Mucosa of descending colon (tissue), 3 donors: ENCODE measurements at regions not wholly inside any gene's neighbourhood (a gene's known extent, or its start where the extent isn't known, plus 50 kb on each side); places are given as distances from the start of the nearest gene placed in this dataset.

Experiments used
- ATAC-seq: fragments of 200-7000 bp; cut with Tn5 transposase; one replicate; pipeline ENCODE4 v1.9.1; 2020; ENCODE audit warnings: mild to moderate bottlenecking, moderate library complexity
- DNase-seq, 3 donors: peaks; one replicate each; pipeline ENCODE4 v3.0.0-alpha.2; 2020
- H3K36me3 ChIP-seq: fragments of 200-600 bp; one replicate; pipeline ENCODE4 v1.8.0; 2021; ENCODE audit warnings: low read depth, mild to moderate bottlenecking
- H3K4me1 ChIP-seq: fragments of 200-600 bp; one replicate; pipeline ENCODE4 v1.8.0; 2021; ENCODE audit warnings: low read depth, mild to moderate bottlenecking
- H3K4me3 ChIP-seq: fragments of 200-600 bp; one replicate; pipeline ENCODE4 v1.8.0; 2021; ENCODE audit warnings: mild to moderate bottlenecking
- H3K9me3 ChIP-seq: fragments of 200-600 bp; one replicate; pipeline ENCODE4 v1.8.0; 2021; ENCODE audit warnings: mild to moderate bottlenecking
- intact Hi-C, 2 donors: fragments of 100-400 bp; cut with DNase I in 1 of 2; cut with micrococcal nuclease in 1 of 2; formaldehyde crosslinking; loops; one replicate each; pipeline versions ENCODE4 v1.11.0 to v1.11.1; 2022; cut with DNase I, micrococcal nuclease
- TF ChIP-seq, protein P1 (sequence below): fragments of 200-600 bp; IDR thresholded peaks from one replicate; pipeline ENCODE4 v1.8.0; 2022; ENCODE audit warnings: antibody characterized with exemption, mild to moderate bottlenecking
- donor health status: DM: no; HTN: no; CAD: no; lungs with moderate emphysema.
- donor health status: DM: no; HTN: no; CAD: no.
- donor health status: DM: no; HTN: yes; CAD: no.

DNA sequence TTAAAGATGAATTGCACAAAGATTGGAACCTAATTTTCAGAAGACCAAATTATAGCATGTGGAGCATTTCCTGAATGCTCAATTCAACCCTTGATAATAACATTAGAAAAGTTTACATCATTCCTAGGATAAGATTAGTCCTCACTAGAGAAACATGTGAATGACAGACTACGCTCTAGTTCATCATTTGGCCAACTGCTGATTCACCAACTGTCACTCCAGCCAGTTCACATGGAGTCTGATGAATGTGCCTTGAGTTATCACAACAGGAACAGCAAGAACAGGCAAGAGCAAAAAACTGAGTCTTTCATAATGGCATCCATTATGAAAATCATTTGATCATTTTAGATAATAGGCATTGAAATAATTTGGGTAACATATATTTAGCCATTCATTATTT is 415.9 kb downstream of the PTPRC start:
- Histone ChIP-seq H3K36me3 (no peaks in the 10 kb centered on the region), H3K9me3 (no peaks in the 10 kb centered on the region), H3K4me3 (no peak overlapping the region), H3K4me1 (no peaks in the 10 kb centered on the region)
- intact Hi-C loops = no loop called here
- DNase-seq (no peak), ATAC-seq (no peak)
- TF ChIP-seq, protein P1, sequence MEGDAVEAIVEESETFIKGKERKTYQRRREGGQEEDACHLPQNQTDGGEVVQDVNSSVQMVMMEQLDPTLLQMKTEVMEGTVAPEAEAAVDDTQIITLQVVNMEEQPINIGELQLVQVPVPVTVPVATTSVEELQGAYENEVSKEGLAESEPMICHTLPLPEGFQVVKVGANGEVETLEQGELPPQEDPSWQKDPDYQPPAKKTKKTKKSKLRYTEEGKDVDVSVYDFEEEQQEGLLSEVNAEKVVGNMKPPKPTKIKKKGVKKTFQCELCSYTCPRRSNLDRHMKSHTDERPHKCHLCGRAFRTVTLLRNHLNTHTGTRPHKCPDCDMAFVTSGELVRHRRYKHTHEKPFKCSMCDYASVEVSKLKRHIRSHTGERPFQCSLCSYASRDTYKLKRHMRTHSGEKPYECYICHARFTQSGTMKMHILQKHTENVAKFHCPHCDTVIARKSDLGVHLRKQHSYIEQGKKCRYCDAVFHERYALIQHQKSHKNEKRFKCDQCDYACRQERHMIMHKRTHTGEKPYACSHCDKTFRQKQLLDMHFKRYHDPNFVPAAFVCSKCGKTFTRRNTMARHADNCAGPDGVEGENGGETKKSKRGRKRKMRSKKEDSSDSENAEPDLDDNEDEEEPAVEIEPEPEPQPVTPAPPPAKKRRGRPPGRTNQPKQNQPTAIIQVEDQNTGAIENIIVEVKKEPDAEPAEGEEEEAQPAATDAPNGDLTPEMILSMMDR = no peak

DNA sequence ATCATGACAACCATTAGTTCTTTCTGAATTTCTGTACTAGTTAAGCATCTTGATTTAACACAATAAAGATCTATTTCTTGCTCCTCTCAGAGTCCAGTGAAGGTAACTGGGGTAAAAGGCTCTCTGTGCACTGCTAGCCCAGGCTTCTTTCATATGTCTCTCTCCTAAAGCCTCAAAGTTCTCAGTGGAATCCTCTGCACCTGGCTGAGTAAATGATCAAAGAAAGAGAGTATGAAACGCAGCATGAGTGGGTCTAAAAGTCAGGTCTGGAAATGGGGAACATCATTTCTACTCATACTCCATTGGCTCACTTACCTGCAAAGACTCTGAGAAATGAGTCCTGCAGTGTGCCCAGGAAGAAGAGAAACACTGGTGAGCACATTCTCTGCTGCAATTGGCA is 418.5 kb downstream of the PTPRC start:
- ATAC-seq = no peak
- Histone ChIP-seq H3K4me1 (no peaks in the 10 kb centered on the region), H3K4me3 (no peak overlapping the region), H3K36me3 (no peaks in the 10 kb centered on the region), H3K9me3 (no peaks in the 10 kb centered on the region)
- no peak for DNase-seq
- TF ChIP-seq, protein P1 = no peak
- intact Hi-C loops = no loop called here

DNA sequence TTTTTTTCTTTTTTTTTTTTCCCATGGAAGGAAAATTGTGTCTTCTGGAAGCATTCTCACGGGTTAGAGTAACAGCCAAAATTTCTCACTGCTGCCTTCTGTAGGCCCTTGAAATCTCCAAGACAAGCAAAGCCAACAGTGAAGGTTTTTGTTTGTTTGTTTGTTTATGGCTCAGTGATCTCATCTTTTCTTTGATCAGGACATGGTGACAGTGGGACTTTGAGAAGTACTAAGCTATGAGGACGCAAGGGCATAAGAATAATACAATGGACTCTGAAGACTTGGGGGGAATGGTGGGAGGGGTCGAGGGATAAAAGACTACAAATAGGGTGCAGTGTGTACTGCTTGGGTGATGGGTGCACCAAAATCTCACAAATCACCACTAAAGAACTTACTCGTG is 419.4 kb downstream of the PTPRC start:
- no peak for ATAC-seq
- intact Hi-C loops = no loop called here
- Histone ChIP-seq H3K4me3 (no peak overlapping the region), H3K4me1 (no peaks in the 10 kb centered on the region), H3K36me3 (no peaks in the 10 kb centered on the region), H3K9me3 (no peaks in the 10 kb centered on the region)
- DNase-seq = no peak
- TF ChIP-seq, protein P1 = no peak

DNA sequence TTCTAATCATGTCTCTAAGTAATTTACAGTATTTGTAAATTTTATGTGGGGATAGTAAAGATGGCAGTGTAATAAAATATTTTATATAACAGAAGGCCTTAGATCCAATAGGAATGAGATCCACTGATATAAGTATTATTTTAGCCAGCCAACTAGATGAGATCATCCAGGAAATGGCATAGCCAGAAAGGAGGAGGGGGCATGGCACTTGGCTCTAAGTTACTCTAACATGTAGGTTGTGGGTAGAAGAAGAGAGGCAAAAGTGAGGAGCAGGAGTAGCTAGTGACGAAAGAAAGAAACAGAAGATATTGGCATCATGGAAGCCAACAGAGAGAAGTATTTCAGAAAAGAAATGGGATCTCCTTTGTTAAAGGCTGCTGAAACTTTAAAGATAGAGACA is 426.1 kb downstream of the PTPRC start:
- no peak for ATAC-seq
- Histone ChIP-seq H3K36me3 (no peaks in the 10 kb centered on the region), H3K4me3 (no peak overlapping the region), H3K9me3 (no peaks in the 10 kb centered on the region), H3K4me1 (no peaks in the 10 kb centered on the region)
- no peak for DNase-seq
- intact Hi-C loops = no loop called here
- TF ChIP-seq, protein P1 = no peak

DNA sequence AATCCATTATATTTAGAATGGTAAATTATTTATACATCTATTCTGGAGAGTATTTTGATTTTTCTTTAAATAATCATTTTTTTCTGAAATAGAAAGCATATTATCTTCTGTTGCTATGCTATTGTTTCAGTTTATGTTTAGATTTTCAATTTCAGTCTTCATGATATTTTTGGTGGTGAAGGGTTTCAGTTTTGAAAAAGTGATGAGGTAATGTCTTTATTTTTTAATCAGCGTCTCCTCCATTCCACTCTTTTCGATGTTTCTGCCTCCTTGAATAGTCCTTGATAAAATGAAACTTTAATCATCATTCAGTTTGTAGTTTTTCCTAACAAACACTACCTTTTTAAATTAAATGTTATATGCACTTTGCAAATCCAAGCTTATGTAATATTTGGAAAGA is 428.6 kb downstream of the PTPRC start:
- Histone ChIP-seq H3K9me3 (no peaks in the 10 kb centered on the region), H3K36me3 (no peaks in the 10 kb centered on the region), H3K4me1 (no peaks in the 10 kb centered on the region), H3K4me3 (no peak overlapping the region)
- ATAC-seq = no peak
- TF ChIP-seq, protein P1 = no peak
- intact Hi-C loops = no loop called here
- no peak for DNase-seq

DNA sequence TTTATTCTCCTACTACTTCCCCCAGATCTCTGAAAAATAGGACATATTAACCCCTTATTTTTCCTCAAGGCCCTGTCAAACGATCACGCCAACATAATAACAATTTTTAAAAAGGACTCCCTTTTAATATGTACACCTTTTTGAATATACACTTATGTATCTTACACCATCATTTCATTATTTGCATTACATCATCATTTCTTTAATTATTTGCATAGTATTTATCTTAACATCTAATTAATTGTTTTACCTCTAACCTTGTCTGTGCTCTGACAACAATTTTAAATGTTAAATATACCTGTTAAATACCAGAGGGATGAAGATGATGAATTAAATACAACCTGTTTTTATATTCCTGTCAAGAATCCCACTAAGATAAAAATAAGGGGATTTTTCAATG is 432.2 kb downstream of the PTPRC start:
- Histone ChIP-seq H3K4me1 (no peaks in the 10 kb centered on the region), H3K36me3 (no peaks in the 10 kb centered on the region), H3K4me3 (no peak overlapping the region), H3K9me3 (no peaks in the 10 kb centered on the region)
- TF ChIP-seq, protein P1 = no peak
- DNase-seq (no peak), ATAC-seq (no peak)
- intact Hi-C loops = no loop called here
